Activated naive CD8-positive, alpha-beta T cell treated with anti-CD3 and anti-CD28 coated beads, Interleukin-2, amount 10 ng/mL, durations not matched to agents 7 days and 5 days (primary cell): ENCODE measurements at regions not wholly inside any gene's neighbourhood (a gene's known extent, or its start where the extent isn't known, plus 50 kb on each side); places are given as distances from the start of the nearest gene placed in this dataset.

ENCODE experiments used
- ATAC-seq: fragments of 150-1000 bp; cut with Tn5 transposase; one replicate; pipeline ENCODE4 v1.10.0; 2021; ENCODE audit warnings: low read depth, moderate library complexity
- POLR2A ChIA-PET: fragments of 350-600 bp; sonication (Branson Sonifier 250); formaldehyde crosslinking; loops from one replicate; lab custom pipeline; 2021; ENCODE audit warnings: antibody characterized with exemption; lab: Charles Lee
- DNase-seq: peaks from one replicate; pipeline ENCODE4 v3.0.0; 2021
- H3K27ac Mint-ChIP-seq: one replicate; pipeline ENCODE4 v1.8.0; 2022; ENCODE audit warnings: mild to moderate bottlenecking, mixed read lengths
- H3K27me3 Mint-ChIP-seq: one replicate; pipeline ENCODE4 v1.8.0; 2022; ENCODE audit warnings: mild to moderate bottlenecking, moderate library complexity, mixed read lengths
- H3K36me3 Mint-ChIP-seq: one replicate; pipeline ENCODE4 v1.8.0; 2021; ENCODE audit warnings: mild to moderate bottlenecking, mixed read lengths
- H3K4me1 Mint-ChIP-seq: one replicate; pipeline ENCODE4 v1.8.0; 2021; ENCODE audit warnings: mixed read lengths
- H3K4me3 Mint-ChIP-seq: one replicate; pipeline ENCODE4 v1.8.0; 2022; ENCODE audit warnings: mild to moderate bottlenecking, moderate library complexity, mixed read lengths
- H3K9me3 Mint-ChIP-seq: one replicate; pipeline ENCODE4 v1.8.0; 2021; ENCODE audit warnings: mixed read lengths

- ATAC-seq (no peak), DNase-seq (no peak)
- Mint-ChIP-seq H3K4me3 (no peak overlapping the region), H3K36me3 (no peaks in the 10 kb centered on the region), H3K27ac (no peak overlapping the region), H3K27me3 (no peaks in the 10 kb centered on the region), H3K9me3 (no peaks in the 10 kb centered on the region), H3K4me1 (no peaks in the 10 kb centered on the region)
- POLR2A ChIA-PET = no interaction called here
These were observed 226.1 kb upstream of the PRKD1 start for GRCh38 chr14:30153717-30154116.

GRCh38 chr14:30156571-30156970, 228.9 kb upstream of the PRKD1 start:
- no peaks in the 10 kb centered on the region for H3K9me3 Mint-ChIP-seq
- no peaks in the 10 kb centered on the region for H3K27me3 Mint-ChIP-seq
- POLR2A ChIA-PET = no interaction called here
- no peak for DNase-seq
- H3K36me3 Mint-ChIP-seq = no peaks in the 10 kb centered on the region
- no peak overlapping the region for H3K27ac Mint-ChIP-seq
- H3K4me3 Mint-ChIP-seq = no peak overlapping the region
- H3K4me1 Mint-ChIP-seq = no peaks in the 10 kb centered on the region
- no peak for ATAC-seq

GRCh38 chr14:30158299-30158698, 230.7 kb upstream of the PRKD1 start:
- no peaks in the 10 kb centered on the region for H3K36me3 Mint-ChIP-seq
- H3K4me1 Mint-ChIP-seq = no peaks in the 10 kb centered on the region
- H3K4me3 Mint-ChIP-seq = no peak overlapping the region
- ATAC-seq (no peak), DNase-seq (no peak)
- no peaks in the 10 kb centered on the region for H3K9me3 Mint-ChIP-seq
- no peaks in the 10 kb centered on the region for H3K27me3 Mint-ChIP-seq
- POLR2A ChIA-PET = no interaction called here
- no peak overlapping the region for H3K27ac Mint-ChIP-seq

- DNase-seq (no peak), ATAC-seq (no peak)
- POLR2A ChIA-PET = no interaction called here
- H3K4me1 Mint-ChIP-seq = no peaks in the 10 kb centered on the region
- H3K27me3 Mint-ChIP-seq = no peaks in the 10 kb centered on the region
- H3K9me3 Mint-ChIP-seq = no peaks in the 10 kb centered on the region
- H3K36me3 Mint-ChIP-seq = no peaks in the 10 kb centered on the region
- no peak overlapping the region for H3K4me3 Mint-ChIP-seq
- H3K27ac Mint-ChIP-seq = no peak overlapping the region
These were observed 231.7 kb upstream of the PRKD1 start for GRCh38 chr14:30159374-30159773.

GRCh38 chr14:30160608-30161007, 233.0 kb upstream of the PRKD1 start:
- POLR2A ChIA-PET = no interaction called here
- no peaks in the 10 kb centered on the region for H3K27me3 Mint-ChIP-seq
- H3K4me3 Mint-ChIP-seq = no peak overlapping the region
- H3K4me1 Mint-ChIP-seq = no peaks in the 10 kb centered on the region
- no peaks in the 10 kb centered on the region for H3K36me3 Mint-ChIP-seq
- ATAC-seq (no peak), DNase-seq (no peak)
- no peak overlapping the region for H3K27ac Mint-ChIP-seq
- H3K9me3 Mint-ChIP-seq = no peaks in the 10 kb centered on the region

GRCh38 chr14:30162066-30162465, 234.4 kb upstream of the PRKD1 start:
- ATAC-seq = no peak
- Mint-ChIP-seq H3K27ac (no peak overlapping the region), H3K4me3 (no peak overlapping the region), H3K27me3 (no peaks in the 10 kb centered on the region), H3K4me1 (no peaks in the 10 kb centered on the region), H3K9me3 (no peaks in the 10 kb centered on the region), H3K36me3 (no peaks in the 10 kb centered on the region)
- POLR2A ChIA-PET = no interaction called here
- DNase-seq = no peak

- DNase-seq (no peak), ATAC-seq (no peak)
- H3K27ac Mint-ChIP-seq = no peak overlapping the region
- no peaks in the 10 kb centered on the region for H3K36me3 Mint-ChIP-seq
- H3K27me3 Mint-ChIP-seq = no peaks in the 10 kb centered on the region
- POLR2A ChIA-PET = no interaction called here
- H3K4me3 Mint-ChIP-seq = no peak overlapping the region
- H3K4me1 Mint-ChIP-seq = no peaks in the 10 kb centered on the region
- H3K9me3 Mint-ChIP-seq = peaks cover 10% of the 10 kb centered on the region
These were observed 237.6 kb upstream of the PRKD1 start for GRCh38 chr14:30165255-30165654.

GRCh38 chr14:30177781-30178180, 250.1 kb upstream of the PRKD1 start:
- no peak for DNase-seq
- no peak overlapping the region for H3K4me3 Mint-ChIP-seq
- POLR2A ChIA-PET = no interaction called here
- no peaks in the 10 kb centered on the region for H3K36me3 Mint-ChIP-seq
- no peak for ATAC-seq
- H3K27me3 Mint-ChIP-seq = no peaks in the 10 kb centered on the region
- H3K9me3 Mint-ChIP-seq = no peaks in the 10 kb centered on the region
- no peak overlapping the region for H3K27ac Mint-ChIP-seq
- H3K4me1 Mint-ChIP-seq = no peaks in the 10 kb centered on the region

- Mint-ChIP-seq H3K27me3 (no peaks in the 10 kb centered on the region), H3K9me3 (peaks cover 3% of the 10 kb centered on the region), H3K36me3 (no peaks in the 10 kb centered on the region), H3K4me3 (no peak overlapping the region), H3K27ac (no peak overlapping the region), H3K4me1 (no peaks in the 10 kb centered on the region)
- no peak for ATAC-seq
- POLR2A ChIA-PET = no interaction called here
- no peak for DNase-seq
These were observed 251.9 kb upstream of the PRKD1 start for GRCh38 chr14:30179381-30180130.

GRCh38 chr14:30180219-30180618, 252.6 kb upstream of the PRKD1 start:
- POLR2A ChIA-PET = no interaction called here
- no peaks in the 10 kb centered on the region for H3K4me1 Mint-ChIP-seq
- H3K9me3 Mint-ChIP-seq = peaks cover 3% of the 10 kb centered on the region
- DNase-seq (no peak), ATAC-seq (no peak)
- no peak overlapping the region for H3K27ac Mint-ChIP-seq
- no peak overlapping the region for H3K4me3 Mint-ChIP-seq
- H3K27me3 Mint-ChIP-seq = no peaks in the 10 kb centered on the region
- no peaks in the 10 kb centered on the region for H3K36me3 Mint-ChIP-seq

GRCh38 chr14:30185832-30186231, 258.2 kb upstream of the PRKD1 start:
- H3K4me3 Mint-ChIP-seq = no peak overlapping the region
- H3K27ac Mint-ChIP-seq = no peak overlapping the region
- H3K9me3 Mint-ChIP-seq = peaks cover 3% of the 10 kb centered on the region
- POLR2A ChIA-PET = no interaction called here
- ATAC-seq = no peak
- DNase-seq = no peak
- no peaks in the 10 kb centered on the region for H3K27me3 Mint-ChIP-seq
- no peaks in the 10 kb centered on the region for H3K36me3 Mint-ChIP-seq
- H3K4me1 Mint-ChIP-seq = no peaks in the 10 kb centered on the region

GRCh38 chr14:30191639-30192279, 264.1 kb upstream of the PRKD1 start:
- H3K4me1 Mint-ChIP-seq = no peaks in the 10 kb centered on the region
- ATAC-seq (no peak), DNase-seq (no peak)
- POLR2A ChIA-PET = no interaction called here
- no peaks in the 10 kb centered on the region for H3K9me3 Mint-ChIP-seq
- H3K36me3 Mint-ChIP-seq = no peaks in the 10 kb centered on the region
- no peak overlapping the region for H3K27ac Mint-ChIP-seq
- H3K27me3 Mint-ChIP-seq = no peaks in the 10 kb centered on the region
- H3K4me3 Mint-ChIP-seq = no peak overlapping the region

GRCh38 chr14:30193101-30193500, 265.5 kb upstream of the PRKD1 start:
- Mint-ChIP-seq H3K4me3 (no peak overlapping the region), H3K27me3 (no peaks in the 10 kb centered on the region), H3K9me3 (no peaks in the 10 kb centered on the region), H3K27ac (no peak overlapping the region), H3K4me1 (no peaks in the 10 kb centered on the region), H3K36me3 (no peaks in the 10 kb centered on the region)
- no peak for DNase-seq
- POLR2A ChIA-PET = no interaction called here
- no peak for ATAC-seq

GRCh38 chr14:30193845-30194501, 266.3 kb upstream of the PRKD1 start:
- DNase-seq = no peak
- no peak for ATAC-seq
- H3K4me3 Mint-ChIP-seq = no peak overlapping the region
- no peaks in the 10 kb centered on the region for H3K36me3 Mint-ChIP-seq
- POLR2A ChIA-PET = no interaction called here
- H3K27ac Mint-ChIP-seq = no peak overlapping the region
- H3K9me3 Mint-ChIP-seq = no peaks in the 10 kb centered on the region
- no peaks in the 10 kb centered on the region for H3K4me1 Mint-ChIP-seq
- no peaks in the 10 kb centered on the region for H3K27me3 Mint-ChIP-seq
